Loucy (cell line): ENCODE measurements at regions not wholly inside any gene's neighbourhood (a gene's known extent, or its start where the extent isn't known, plus 50 kb on each side); places are given as distances from the start of the nearest gene placed in this dataset.
"Not testable (repeated sequence)": the region's sequence is repeated elsewhere in the genome, so short reads cannot be mapped to it uniquely, and the experiment has no call there.

ENCODE experiments used
- H2AFZ ChIP-seq: fragments of 200-600 bp; sonication (generic); 2 replicates; pipeline ENCODE4 v1.6.0; 2016; ENCODE audit warnings: antibody characterized with exemption, mild to moderate bottlenecking, low read length, moderate library complexity
- H3F3A ChIP-seq: fragments of 200-600 bp; 2 replicates; pipeline ENCODE4 v1.6.0; 2016; ENCODE audit warnings: antibody characterized with exemption, low read depth, mild to moderate bottlenecking
- H3K27me3 ChIP-seq: fragments of 200-600 bp; sonication (generic); 2 replicates; pipeline ENCODE4 v1.6.1; 2014; ENCODE audit warnings: low read length, mild to moderate bottlenecking; ENCODE audit not compliant: insufficient read depth, poor library complexity, severe bottlenecking
- H3K36me3 ChIP-seq: fragments of 200-600 bp; sonication (generic); 2 replicates; pipeline ENCODE4 v1.6.1; 2016; ENCODE audit warnings: low read length; ENCODE audit not compliant: insufficient read depth
- H3K4me1 ChIP-seq: fragments of 200-600 bp; sonication (generic); 2 replicates; pipeline ENCODE4 v1.5.1; 2014; ENCODE audit warnings: low read length, mild to moderate bottlenecking; ENCODE audit not compliant: insufficient read depth, poor library complexity, severe bottlenecking
- H3K4me2 ChIP-seq: fragments of 200-600 bp; sonication (generic); 2 replicates; pipeline ENCODE4 v1.6.0; 2014; ENCODE audit warnings: antibody characterized with exemption, low read length, low read depth, mild to moderate bottlenecking; ENCODE audit not compliant: poor library complexity, severe bottlenecking
- H3K4me3 ChIP-seq: fragments of 200-600 bp; sonication (generic); 2 replicates; pipeline ENCODE4 v1.5.1; 2014; ENCODE audit warnings: low read length, mild to moderate bottlenecking, mixed read lengths; ENCODE audit not compliant: poor library complexity, severe bottlenecking
- H3K79me2 ChIP-seq: fragments of 200-600 bp; sonication (generic); 2 replicates; pipeline ENCODE4 v1.6.1; 2014; ENCODE audit warnings: low read length; ENCODE audit not compliant: insufficient read depth
- H3K9ac ChIP-seq: fragments of 200-600 bp; sonication (generic); 2 replicates; pipeline ENCODE4 v1.6.0; 2014; ENCODE audit warnings: mild to moderate bottlenecking, low read depth, low read length, moderate library complexity; ENCODE audit not compliant: poor library complexity, severe bottlenecking
- H3K9me2 ChIP-seq: fragments of 200-600 bp; sonication (generic); replicated peaks from 2 replicates; pipeline ENCODE4 v1.6.1; 2016; ENCODE audit warnings: low read depth, low read length, mixed read lengths
- H3K9me3 ChIP-seq: fragments of 200-600 bp; sonication (generic); 2 replicates; pipeline ENCODE4 v1.6.1; 2014; ENCODE audit warnings: mild to moderate bottlenecking, antibody characterized with exemption, low read length, low read depth; ENCODE audit not compliant: insufficient read depth
- H4K20me1 ChIP-seq: fragments of 200-600 bp; sonication (generic); 2 replicates; pipeline ENCODE4 v1.6.0; 2014; ENCODE audit warnings: antibody characterized with exemption, low read length, mild to moderate bottlenecking; ENCODE audit not compliant: insufficient read depth, poor library complexity, severe bottlenecking
- EZH2phosphoT487 ChIP-seq: fragments of 200-600 bp; IDR thresholded peaks from 2 replicates; pipeline ENCODE4 v1.6.1; 2018; ENCODE audit warnings: antibody characterized with exemption, mild to moderate bottlenecking, moderate library complexity, borderline replicate concordance
- TF ChIP-seq, protein P1 (sequence below): fragments of 200-600 bp; sonication (generic); conservative IDR thresholded peaks from 2 replicates; pipeline ENCODE4 v1.5.1; 2014; ENCODE audit warnings: mild to moderate bottlenecking, antibody characterized with exemption, low read length

DNA sequence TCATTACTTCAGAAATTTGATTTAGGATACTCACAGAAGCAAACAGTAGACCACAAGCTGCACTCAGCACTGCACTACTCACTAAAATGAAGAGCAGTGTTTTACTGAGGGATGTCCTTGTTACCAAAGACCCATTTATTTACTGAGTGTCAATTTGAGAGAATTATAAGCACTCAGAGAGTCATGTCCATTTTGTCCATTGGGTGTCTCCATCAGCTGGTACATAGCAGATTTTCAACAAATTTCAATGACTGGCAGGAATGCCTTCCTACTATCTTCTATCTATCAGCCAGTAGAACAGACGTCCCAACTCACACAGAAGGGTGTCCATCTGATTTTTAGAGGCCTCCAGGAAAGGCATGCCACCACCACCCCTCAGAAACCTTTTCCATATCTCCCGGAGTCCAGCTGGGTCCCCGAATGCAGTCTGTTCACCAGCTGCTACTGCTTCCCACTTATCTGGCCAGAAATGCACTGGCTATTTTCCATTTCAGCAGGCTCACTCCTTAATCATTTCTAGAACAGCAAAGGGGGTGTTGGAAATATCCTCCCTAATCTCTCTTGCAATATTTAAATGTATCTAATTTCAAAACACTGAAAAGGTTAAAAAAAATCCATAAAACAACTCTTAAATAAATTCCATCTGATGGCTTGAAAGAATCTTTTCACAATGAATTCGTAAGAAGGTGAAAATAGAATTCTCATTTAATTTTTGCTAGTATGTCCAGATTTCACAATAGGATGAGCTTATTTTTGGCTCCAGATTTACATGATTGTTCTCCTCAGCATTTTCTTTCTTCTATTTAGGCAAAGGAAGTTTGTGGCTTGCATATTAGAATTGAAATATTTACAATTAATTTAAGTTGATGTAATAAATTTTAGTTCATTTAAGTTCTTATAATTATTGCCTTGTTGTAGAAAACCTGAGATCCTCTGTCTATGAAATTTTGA, 1164.0 kb upstream of the CELF2 start:
- Histone ChIP-seq H3K4me1 (no peaks in the 10 kb centered on the region), H4K20me1 (no peaks in the 10 kb centered on the region), H3K9ac (no peak overlapping the region), H3K4me2 (no peak overlapping the region), H3K9me2 (no peaks in the 10 kb centered on the region), H3K9me3 (no peaks in the 10 kb centered on the region), H3K27me3 (no peaks in the 10 kb centered on the region), H3F3A (no peaks in the 10 kb centered on the region), H3K79me2 (no peaks in the 10 kb centered on the region), H3K36me3 (no peaks in the 10 kb centered on the region), H2AFZ (no peak overlapping the region), H3K4me3 (no peak overlapping the region)
- TF ChIP-seq EZH2phosphoT487: no peak
- TF ChIP-seq, protein P1, sequence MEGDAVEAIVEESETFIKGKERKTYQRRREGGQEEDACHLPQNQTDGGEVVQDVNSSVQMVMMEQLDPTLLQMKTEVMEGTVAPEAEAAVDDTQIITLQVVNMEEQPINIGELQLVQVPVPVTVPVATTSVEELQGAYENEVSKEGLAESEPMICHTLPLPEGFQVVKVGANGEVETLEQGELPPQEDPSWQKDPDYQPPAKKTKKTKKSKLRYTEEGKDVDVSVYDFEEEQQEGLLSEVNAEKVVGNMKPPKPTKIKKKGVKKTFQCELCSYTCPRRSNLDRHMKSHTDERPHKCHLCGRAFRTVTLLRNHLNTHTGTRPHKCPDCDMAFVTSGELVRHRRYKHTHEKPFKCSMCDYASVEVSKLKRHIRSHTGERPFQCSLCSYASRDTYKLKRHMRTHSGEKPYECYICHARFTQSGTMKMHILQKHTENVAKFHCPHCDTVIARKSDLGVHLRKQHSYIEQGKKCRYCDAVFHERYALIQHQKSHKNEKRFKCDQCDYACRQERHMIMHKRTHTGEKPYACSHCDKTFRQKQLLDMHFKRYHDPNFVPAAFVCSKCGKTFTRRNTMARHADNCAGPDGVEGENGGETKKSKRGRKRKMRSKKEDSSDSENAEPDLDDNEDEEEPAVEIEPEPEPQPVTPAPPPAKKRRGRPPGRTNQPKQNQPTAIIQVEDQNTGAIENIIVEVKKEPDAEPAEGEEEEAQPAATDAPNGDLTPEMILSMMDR: no peak

DNA sequence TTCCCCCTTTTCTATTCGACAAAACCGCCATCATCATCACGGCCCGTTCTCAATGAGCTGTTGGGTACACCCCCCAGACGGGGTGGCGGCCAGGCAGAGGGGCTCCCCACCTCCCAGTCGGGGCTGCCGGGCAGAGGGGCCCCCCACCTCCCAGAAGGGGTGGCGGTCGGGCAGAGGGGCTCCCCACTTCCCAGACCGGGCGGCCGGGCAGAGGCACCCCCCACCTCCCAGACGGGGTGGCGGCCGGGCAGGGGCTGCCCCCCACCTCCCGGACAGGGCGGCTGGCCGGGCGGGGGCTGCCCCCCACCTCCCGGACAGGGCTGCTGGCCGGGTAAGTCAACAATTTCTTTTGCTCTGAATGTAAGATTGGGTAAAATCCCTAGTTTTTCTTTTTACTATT, 1162.2 kb upstream of the CELF2 start:
- not testable (repeated sequence) for H3K4me1 ChIP-seq, H3F3A ChIP-seq, H3K79me2 ChIP-seq, H2AFZ ChIP-seq, H3K27me3 ChIP-seq, H3K9me2 ChIP-seq, H3K9me3 ChIP-seq, H3K36me3 ChIP-seq, H4K20me1 ChIP-seq, H3K9ac ChIP-seq, H3K4me2 ChIP-seq, H3K4me3 ChIP-seq

DNA sequence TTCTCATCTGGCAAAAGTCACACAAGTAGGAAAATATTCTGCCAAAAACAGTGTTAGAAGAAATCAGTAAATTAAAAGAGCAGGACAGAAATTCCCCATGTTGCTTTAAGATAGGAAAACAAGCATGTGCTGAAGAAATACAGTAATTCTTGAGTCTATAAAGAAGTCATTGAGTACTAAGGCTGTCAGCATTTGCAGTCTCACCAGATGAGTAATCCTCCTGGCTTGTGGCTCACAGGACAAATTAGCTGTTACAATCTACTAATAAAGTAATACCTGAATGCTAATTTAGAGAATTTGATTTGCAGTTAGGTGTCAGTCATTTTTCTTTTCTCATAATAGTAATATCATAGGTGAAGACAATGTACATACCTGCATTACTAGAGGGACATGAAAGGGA, 1158.9 kb upstream of the CELF2 start:
- H3K4me3 ChIP-seq: no peak overlapping the region
- no peaks in the 10 kb centered on the region for H3K4me1 ChIP-seq
- no peaks in the 10 kb centered on the region for H3K9me2 ChIP-seq
- no peak overlapping the region for H2AFZ ChIP-seq
- no peaks in the 10 kb centered on the region for H3F3A ChIP-seq
- H3K4me2 ChIP-seq: no peak overlapping the region
- no peaks in the 10 kb centered on the region for H3K27me3 ChIP-seq
- no peak overlapping the region for H3K9ac ChIP-seq
- H3K36me3 ChIP-seq: no peaks in the 10 kb centered on the region
- no peaks in the 10 kb centered on the region for H3K79me2 ChIP-seq
- no peaks in the 10 kb centered on the region for H3K9me3 ChIP-seq
- H4K20me1 ChIP-seq: no peaks in the 10 kb centered on the region
- TF ChIP-seq, protein P1: no peak
- no peak for TF ChIP-seq EZH2phosphoT487

DNA sequence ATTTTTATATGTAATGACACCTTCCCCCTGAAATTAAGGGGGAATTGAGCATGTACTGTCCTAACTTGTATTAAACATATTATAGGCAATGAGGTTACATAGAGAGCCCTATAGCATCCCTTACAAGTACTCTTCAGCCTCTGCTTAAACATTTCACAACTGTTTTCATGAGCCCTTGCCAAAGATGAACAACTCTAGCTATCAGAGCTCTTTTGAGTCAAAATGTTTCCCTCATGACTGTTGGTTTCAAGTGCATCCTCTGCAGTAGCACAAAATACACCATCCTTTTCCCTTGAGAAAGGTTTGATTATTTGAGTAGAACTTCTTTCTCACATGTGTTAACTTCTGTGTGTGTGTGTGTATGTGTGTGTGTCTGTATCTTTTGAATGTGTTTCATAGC, 1157.6 kb upstream of the CELF2 start:
- H2AFZ ChIP-seq: no peak overlapping the region
- H3K9ac ChIP-seq: no peak overlapping the region
- no peaks in the 10 kb centered on the region for H3K4me1 ChIP-seq
- no peak overlapping the region for H3K4me3 ChIP-seq
- H3K79me2 ChIP-seq: no peaks in the 10 kb centered on the region
- no peaks in the 10 kb centered on the region for H3K9me2 ChIP-seq
- H4K20me1 ChIP-seq: no peaks in the 10 kb centered on the region
- TF ChIP-seq, protein P1: no peak
- TF ChIP-seq EZH2phosphoT487: no peak
- no peaks in the 10 kb centered on the region for H3K36me3 ChIP-seq
- H3F3A ChIP-seq: no peaks in the 10 kb centered on the region
- H3K9me3 ChIP-seq: no peaks in the 10 kb centered on the region
- H3K4me2 ChIP-seq: no peak overlapping the region
- H3K27me3 ChIP-seq: no peaks in the 10 kb centered on the region
